ENCODE measurements at regions not wholly inside any gene's neighbourhood (a gene's known extent, or its start where the extent isn't known, plus 50 kb on each side); places are given as distances from the start of the nearest gene placed in this dataset.

DNA sequence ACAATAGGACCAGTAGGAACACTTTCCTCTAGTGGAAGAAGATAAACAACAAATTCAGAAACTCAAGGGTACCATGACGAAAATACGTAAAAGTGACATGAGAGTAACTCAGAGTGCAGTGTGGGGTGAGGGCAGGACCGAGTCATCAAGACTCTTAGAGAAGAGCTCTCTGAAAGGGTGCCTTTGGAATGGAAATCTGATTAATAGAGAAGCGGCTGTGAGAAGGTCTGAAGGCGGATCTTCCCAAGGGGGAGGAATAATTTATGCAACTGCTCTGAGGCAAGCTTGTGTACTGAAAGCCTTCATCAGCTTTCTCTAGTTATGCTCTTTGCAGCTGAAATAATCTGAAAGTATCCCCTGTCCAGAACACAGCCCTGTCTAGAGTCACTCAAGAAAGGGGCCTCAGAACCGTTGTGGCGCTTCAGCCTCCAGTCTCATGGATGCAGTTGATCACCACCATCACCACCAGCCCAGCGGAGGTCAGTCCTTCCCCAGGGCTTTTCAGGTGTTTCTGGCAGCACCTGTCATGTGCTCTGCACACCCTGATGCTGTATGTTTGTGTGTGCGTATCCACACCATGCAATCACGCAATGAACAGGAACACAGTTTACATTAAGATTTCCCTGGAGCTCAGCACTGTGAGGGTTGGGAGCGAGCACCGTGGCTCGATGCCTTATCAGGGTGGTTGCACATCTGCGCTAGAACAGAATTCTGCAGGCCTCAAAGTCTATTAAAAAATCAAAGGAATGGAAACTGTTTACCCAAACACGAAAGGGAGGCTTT, 396.5 kb downstream of the SMOC2 start:
- H3K4me3 ChIP-seq (ENCODE audit: low read length): no peak overlapping the region
- TF ChIP-seq CTCF (IDR thresholded peaks at IDR 0.05; ENCODE audit: insufficient read depth, low read depth, low read length, missing control alignments): no peak
- no peak for DNase-seq (ENCODE audit: low read depth)

DNA sequence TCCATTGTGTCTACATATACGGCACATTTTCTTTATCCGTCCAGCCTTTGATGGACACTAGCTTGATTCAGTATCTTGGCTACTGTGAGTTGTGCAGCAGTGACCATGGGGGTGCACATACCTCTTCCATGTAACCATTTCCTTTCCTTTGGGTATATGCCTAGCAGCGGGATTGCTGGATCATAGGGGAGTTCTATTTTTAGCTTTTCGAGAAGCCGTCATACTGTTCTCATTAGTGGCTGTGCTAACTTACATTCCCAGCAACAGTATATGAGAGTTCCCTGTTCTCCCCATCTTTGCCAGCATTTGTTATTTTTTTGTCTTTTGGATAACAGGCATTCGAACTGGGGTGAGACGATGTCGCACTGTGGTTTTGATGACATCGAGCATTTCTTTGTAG, 395.0 kb downstream of the SMOC2 start:
- no peak for TF ChIP-seq CTCF (IDR thresholded peaks at IDR 0.05; ENCODE audit: insufficient read depth, low read depth, low read length, missing control alignments)

GRCh38 chr6:168834801-168835200, 393.8 kb downstream of the SMOC2 start:
- no peak overlapping the region for H3K4me3 ChIP-seq (ENCODE audit: low read length)
- no peak for TF ChIP-seq CTCF (IDR thresholded peaks at IDR 0.05; ENCODE audit: insufficient read depth, low read depth, low read length, missing control alignments)
- no peak for DNase-seq (ENCODE audit: low read depth)

More for the DNA sequence above, 395.0 kb downstream of the SMOC2 start:
- DNase-seq (ENCODE audit: low read depth): no peak
- H3K4me3 ChIP-seq (ENCODE audit: low read length): no peak overlapping the region

DNA sequence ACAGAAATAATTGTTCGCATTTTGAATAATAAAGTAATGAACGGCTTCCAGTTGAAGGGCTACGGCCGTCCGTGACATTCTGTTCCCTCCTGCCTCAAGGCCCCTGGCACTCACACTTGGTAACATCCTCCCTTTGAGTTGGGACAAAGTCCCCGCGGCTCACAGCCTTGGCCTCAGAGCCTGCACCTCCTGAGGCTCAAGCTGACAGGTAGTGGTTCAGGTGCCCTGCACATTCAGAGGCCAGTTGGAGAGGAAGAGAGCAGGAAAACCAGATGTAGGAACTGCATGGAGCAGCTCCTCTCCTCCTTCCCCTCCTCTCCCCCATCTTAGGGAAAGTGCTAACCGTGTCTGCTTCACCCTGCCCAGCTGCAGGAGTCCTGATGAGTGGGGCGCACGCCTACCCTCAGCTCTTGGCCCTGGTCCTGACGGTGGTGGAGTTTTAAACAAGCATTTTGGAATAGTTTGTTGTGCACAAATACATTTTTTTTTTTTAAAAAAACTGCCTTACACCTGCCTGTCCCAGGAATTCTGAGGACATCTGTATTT, 393.1 kb downstream of the SMOC2 start:
- no peak overlapping the region for H3K4me3 ChIP-seq (ENCODE audit: low read length)
- DNase-seq (ENCODE audit: low read depth): no peak
- TF ChIP-seq CTCF (IDR thresholded peaks at IDR 0.05; ENCODE audit: insufficient read depth, low read depth, low read length, missing control alignments): no peak

DNA sequence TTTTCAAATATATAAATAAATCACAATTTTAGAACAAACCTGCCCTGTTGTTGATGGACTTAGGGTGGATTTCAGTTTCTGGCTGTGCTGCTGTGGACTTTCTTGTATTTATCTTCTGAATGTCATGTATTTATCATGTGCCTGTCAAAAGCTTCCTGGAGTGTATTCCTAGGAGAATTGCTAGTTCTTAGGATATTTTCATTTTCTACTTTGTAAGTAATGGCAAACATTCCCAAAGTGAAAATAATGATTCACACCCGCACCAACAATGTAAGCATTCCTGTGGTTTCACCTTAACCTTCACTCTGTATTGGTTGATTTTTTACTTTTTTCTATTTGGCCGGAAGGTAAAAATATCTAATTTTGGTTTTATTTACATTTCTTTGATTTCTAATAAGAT, 387.8 kb downstream of the SMOC2 start:
- peak; percentile 4 for DNase-seq (ENCODE audit: low read depth)
- no peak for TF ChIP-seq CTCF (IDR thresholded peaks at IDR 0.05; ENCODE audit: insufficient read depth, low read depth, low read length, missing control alignments)
- no peak overlapping the region for H3K4me3 ChIP-seq (ENCODE audit: low read length)

DNA sequence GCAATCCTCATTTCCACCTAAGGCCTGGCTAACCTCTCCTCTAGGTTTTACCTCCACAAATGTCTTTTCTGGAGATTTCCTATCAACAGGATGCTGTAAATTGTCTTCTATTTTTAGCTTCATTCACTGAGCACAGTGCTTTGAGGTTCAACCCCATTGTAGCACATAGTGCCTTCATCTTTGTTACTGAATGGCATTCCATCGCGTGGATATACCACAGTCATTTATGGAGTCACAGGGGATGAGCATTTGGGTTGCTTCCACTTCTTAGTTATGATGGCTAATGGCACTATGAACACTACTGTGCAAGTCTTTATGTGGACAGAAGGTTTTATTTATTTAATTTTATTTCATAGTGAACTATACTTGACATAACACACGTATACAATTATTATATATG, 387.1 kb downstream of the SMOC2 start:
- no peak for DNase-seq (ENCODE audit: low read depth)
- TF ChIP-seq CTCF (IDR thresholded peaks at IDR 0.05; ENCODE audit: insufficient read depth, low read depth, low read length, missing control alignments): no peak
- H3K4me3 ChIP-seq (ENCODE audit: low read length): no peak overlapping the region

GRCh38 chr6:168827586-168827871, 386.5 kb downstream of the SMOC2 start:
- no peak for TF ChIP-seq CTCF (IDR thresholded peaks at IDR 0.05; ENCODE audit: insufficient read depth, low read depth, low read length, missing control alignments)
- H3K4me3 ChIP-seq (ENCODE audit: low read length): no peak overlapping the region
- no peak for DNase-seq (ENCODE audit: low read depth)

Measured in epithelial cell of esophagus (primary cell).